Nephron (organoid): ENCODE measurements at regions not wholly inside any gene's neighbourhood (a gene's known extent, or its start where the extent isn't known, plus 50 kb on each side); places are given as distances from the start of the nearest gene placed in this dataset.

ENCODE experiments used
- H3K27ac Mint-ChIP-seq, 3 experiments: 2 replicates each; pipeline ENCODE4 v1.8.0; 2020; ENCODE audit warnings: mixed read lengths in 3 of 3, mild to moderate bottlenecking in 2 of 3, moderate library complexity in 1 of 3
- H3K27me3 Mint-ChIP-seq: 2 replicates; pipeline ENCODE4 v1.8.0; 2021; ENCODE audit warnings: low read depth, mild to moderate bottlenecking, moderate library complexity, mixed read lengths
- H3K36me3 Mint-ChIP-seq: 2 replicates; pipeline ENCODE4 v1.8.0; 2020; ENCODE audit warnings: low read depth, mixed read lengths
- H3K4me1 Mint-ChIP-seq: 2 replicates; pipeline ENCODE4 v1.8.0; 2020; ENCODE audit warnings: mixed read lengths
- H3K4me3 Mint-ChIP-seq, 3 experiments: 2 replicates each; pipeline ENCODE4 v1.8.0; 2020; ENCODE audit warnings: mild to moderate bottlenecking in 3 of 3, mixed read lengths in 3 of 3, moderate library complexity in 2 of 3
- H3K9me3 Mint-ChIP-seq: 2 replicates; pipeline ENCODE4 v1.8.0; 2020; ENCODE audit warnings: mixed read lengths
- TF ChIP-seq, protein P1 (sequence below), 3 experiments: fragments of 200-600 bp; sonication (generic); IDR thresholded peaks; one replicate each; pipeline ENCODE4 v1.5.0; 2021; ENCODE audit warnings: antibody characterized with exemption in 3 of 3; ENCODE audit not compliant: unreplicated experiment in 3 of 3

GRCh38 chr10:43879162-43879561, 230.5 kb upstream of the ZNF32 start:
- Mint-ChIP-seq H3K27ac (peak overlapping the region; percentile 43 to 81 (median 77)), H3K4me1 (peaks cover 74% of the 10 kb centered on the region), H3K36me3 (no peaks in the 10 kb centered on the region), H3K9me3 (no peaks in the 10 kb centered on the region), H3K27me3 (peaks cover 9% of the 10 kb centered on the region), H3K4me3 (no peak overlapping the region)
- TF ChIP-seq, protein P1, sequence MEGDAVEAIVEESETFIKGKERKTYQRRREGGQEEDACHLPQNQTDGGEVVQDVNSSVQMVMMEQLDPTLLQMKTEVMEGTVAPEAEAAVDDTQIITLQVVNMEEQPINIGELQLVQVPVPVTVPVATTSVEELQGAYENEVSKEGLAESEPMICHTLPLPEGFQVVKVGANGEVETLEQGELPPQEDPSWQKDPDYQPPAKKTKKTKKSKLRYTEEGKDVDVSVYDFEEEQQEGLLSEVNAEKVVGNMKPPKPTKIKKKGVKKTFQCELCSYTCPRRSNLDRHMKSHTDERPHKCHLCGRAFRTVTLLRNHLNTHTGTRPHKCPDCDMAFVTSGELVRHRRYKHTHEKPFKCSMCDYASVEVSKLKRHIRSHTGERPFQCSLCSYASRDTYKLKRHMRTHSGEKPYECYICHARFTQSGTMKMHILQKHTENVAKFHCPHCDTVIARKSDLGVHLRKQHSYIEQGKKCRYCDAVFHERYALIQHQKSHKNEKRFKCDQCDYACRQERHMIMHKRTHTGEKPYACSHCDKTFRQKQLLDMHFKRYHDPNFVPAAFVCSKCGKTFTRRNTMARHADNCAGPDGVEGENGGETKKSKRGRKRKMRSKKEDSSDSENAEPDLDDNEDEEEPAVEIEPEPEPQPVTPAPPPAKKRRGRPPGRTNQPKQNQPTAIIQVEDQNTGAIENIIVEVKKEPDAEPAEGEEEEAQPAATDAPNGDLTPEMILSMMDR (IDR thresholded peaks at IDR 0.05; ENCODE audit: unreplicated experiment in 3 of 3) = no peak

DNA sequence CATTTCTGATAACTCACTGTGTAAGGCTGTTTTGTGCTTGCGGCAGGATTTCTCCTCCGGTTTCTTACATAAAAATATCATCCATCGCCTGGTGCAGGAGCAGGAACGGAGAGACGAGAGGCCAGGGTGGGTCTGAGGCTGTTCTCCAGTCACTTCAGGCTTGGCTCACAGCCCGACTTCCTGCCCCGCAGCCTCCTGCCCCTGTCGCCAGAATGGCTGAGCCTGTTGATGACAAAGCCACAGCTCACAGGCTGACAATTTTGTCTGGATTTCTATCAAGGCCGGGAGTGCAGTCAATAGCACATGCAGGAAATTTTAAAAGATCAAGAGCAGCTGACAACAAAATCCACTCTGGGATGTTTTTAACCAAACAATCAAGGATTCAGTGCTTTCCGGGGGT, 229.7 kb upstream of the ZNF32 start:
- Mint-ChIP-seq H3K4me1 (peaks cover 72% of the 10 kb centered on the region), H3K9me3 (no peaks in the 10 kb centered on the region), H3K36me3 (no peaks in the 10 kb centered on the region), H3K27ac (peak overlapping the region; percentile 43 to 81 (median 77)), H3K4me3 (no peak overlapping the region), H3K27me3 (peaks cover 9% of the 10 kb centered on the region)
- TF ChIP-seq, protein P1 (IDR thresholded peaks at IDR 0.05; ENCODE audit: unreplicated experiment in 3 of 3) = no peak

- Mint-ChIP-seq H3K4me3 (no peak overlapping the region), H3K36me3 (no peaks in the 10 kb centered on the region), H3K4me1 (peaks cover 65% of the 10 kb centered on the region), H3K9me3 (no peaks in the 10 kb centered on the region), H3K27me3 (peaks cover 9% of the 10 kb centered on the region), H3K27ac (peak overlapping the region; percentile 64 to 82 (median 69))
- TF ChIP-seq, protein P1 (IDR thresholded peaks at IDR 0.05; ENCODE audit: unreplicated experiment in 3 of 3) = no peak
These were observed 228.3 kb upstream of the ZNF32 start for GRCh38 chr10:43876976-43877375.

DNA sequence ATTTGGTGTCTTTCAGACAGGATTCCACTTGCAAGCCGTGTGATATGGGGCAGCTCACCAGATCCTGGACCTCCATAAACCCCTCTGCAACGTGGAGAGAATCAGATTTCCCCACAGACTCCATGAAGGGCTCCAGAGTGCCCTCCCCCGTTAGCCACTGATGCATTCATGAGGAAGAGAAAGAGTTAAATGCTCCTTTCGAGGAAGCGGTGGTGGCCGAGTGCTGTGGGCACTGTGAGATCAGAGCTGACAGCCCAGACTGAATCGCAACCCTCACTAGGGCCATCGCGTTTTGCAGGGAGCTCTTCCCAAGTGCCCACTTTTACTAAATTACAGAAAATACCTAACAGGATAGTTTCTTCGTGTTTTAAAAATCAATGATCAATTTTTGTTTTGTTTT, 226.3 kb upstream of the ZNF32 start:
- H3K4me3 Mint-ChIP-seq = no peak overlapping the region
- H3K36me3 Mint-ChIP-seq = no peaks in the 10 kb centered on the region
- peaks cover 5% of the 10 kb centered on the region for H3K27me3 Mint-ChIP-seq
- TF ChIP-seq, protein P1 (IDR thresholded peaks at IDR 0.05; ENCODE audit: unreplicated experiment in 3 of 3) = no peak
- H3K4me1 Mint-ChIP-seq = peaks cover 49% of the 10 kb centered on the region
- no peaks in the 10 kb centered on the region for H3K9me3 Mint-ChIP-seq
- H3K27ac Mint-ChIP-seq = peak overlapping the region; percentile 4 to 39 (median 26)

DNA sequence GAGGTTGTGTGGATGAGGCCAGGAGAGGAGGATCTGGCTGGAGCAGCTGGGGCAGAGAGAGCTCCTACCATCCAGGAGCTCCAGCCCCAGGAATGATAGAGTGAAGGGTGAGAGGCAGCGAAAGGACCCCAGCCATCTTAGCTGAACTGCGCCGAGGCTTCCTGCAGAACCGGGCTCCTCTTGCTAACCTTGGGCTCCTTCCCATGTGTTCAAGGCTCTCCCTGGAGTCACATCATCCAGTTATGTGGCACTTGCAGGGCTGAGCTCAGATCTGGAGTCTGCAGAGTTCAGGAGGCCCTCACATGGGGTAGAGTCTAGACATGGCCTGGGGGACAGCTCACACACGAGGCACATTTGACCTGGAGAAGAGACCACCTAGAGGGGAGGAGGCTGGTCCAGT, 225.0 kb upstream of the ZNF32 start:
- Mint-ChIP-seq H3K4me1 (peaks cover 47% of the 10 kb centered on the region), H3K27ac (peak overlapping the region in 2 of 3 experiments; percentile 26 to 39), H3K36me3 (no peaks in the 10 kb centered on the region), H3K9me3 (no peaks in the 10 kb centered on the region), H3K4me3 (no peak overlapping the region), H3K27me3 (peaks cover 5% of the 10 kb centered on the region)
- TF ChIP-seq, protein P1 (IDR thresholded peaks at IDR 0.05; ENCODE audit: unreplicated experiment in 3 of 3) = no peak

- Mint-ChIP-seq H3K9me3 (no peaks in the 10 kb centered on the region), H3K36me3 (no peaks in the 10 kb centered on the region), H3K4me3 (no peak overlapping the region), H3K27me3 (peaks cover 5% of the 10 kb centered on the region), H3K27ac (peak overlapping the region in 2 of 3 experiments; percentile 35 to 62), H3K4me1 (peaks cover 50% of the 10 kb centered on the region)
- TF ChIP-seq, protein P1 (IDR thresholded peaks at IDR 0.05; ENCODE audit: unreplicated experiment in 3 of 3) = no peak
These were observed 224.0 kb upstream of the ZNF32 start for GRCh38 chr10:43872644-43873043.
